Endothelial cell of umbilical vein (primary cell): ENCODE measurements at regions not wholly inside any gene's neighbourhood (a gene's known extent, or its start where the extent isn't known, plus 50 kb on each side); places are given as distances from the start of the nearest gene placed in this dataset.

Experiments
- BruUV-seq: library from RNA; stranded (reverse); fragments of 400-500 nt; replicated peaks from 2 replicates; lab custom pipeline; 2021; lab: Mats Ljungman, UMichigan
- CTCF ChIA-PET: fragments of 300-600, 350-600 bp; sonication (Branson Sonifier 250); formaldehyde crosslinking; loops from one replicate; lab custom pipeline; 2021; ENCODE audit warnings: antibody characterized with exemption, inconsistent platforms; lab: Charles Lee
- POLR2A ChIA-PET: fragments of 300-600, 350-600 bp; sonication (Branson Sonifier 250); formaldehyde crosslinking; loops from one replicate; lab custom pipeline; 2021; ENCODE audit warnings: antibody characterized with exemption, inconsistent platforms; lab: Charles Lee
- DNase-seq: peaks from one replicate; pipeline ENCODE4 v3.0.0-alpha.2; 2011; ENCODE audit warnings: low read depth, low spot score
- FAIRE-seq: peaks from 2 replicates; lab custom pipeline; 2011; peaks lifted over from hg19 to GRCh38; lab: Jason Lieb, UNC
- H2AFZ ChIP-seq: 2 replicates; pipeline ENCODE4 v1.6.0; 2012; ENCODE audit warnings: low read depth, low read length, control low read depth, inconsistent platforms
- H3K27ac ChIP-seq: 2 replicates; pipeline ENCODE4 v1.5.1; 2011; ENCODE audit warnings: low read depth, mild to moderate bottlenecking, control low read depth, low read length, moderate library complexity; ENCODE audit not compliant: insufficient read depth
- H3K27me3 ChIP-seq, 2 experiments: 2 replicates each; pipeline versions ENCODE4 v1.6.0 to v1.6.1; 2011; ENCODE audit warnings: low read length in 2 of 2, mixed read lengths in 1 of 2; ENCODE audit not compliant: control insufficient read depth in 2 of 2, insufficient read depth in 2 of 2
- H3K36me3 ChIP-seq, 2 experiments: 2 replicates in 1 of 2; 3 replicates in 1 of 2; pipeline ENCODE4 v1.5.1; 2011; ENCODE audit warnings: low read length in 2 of 2, mild to moderate bottlenecking in 1 of 2, moderate library complexity in 1 of 2; ENCODE audit not compliant: control insufficient read depth in 2 of 2, insufficient read depth in 2 of 2; ENCODE audit errors: extremely low read depth in 1 of 2
- H3K4me1 ChIP-seq: 3 replicates; pipeline ENCODE4 v1.5.1; 2011; ENCODE audit warnings: mild to moderate bottlenecking, low read length; ENCODE audit not compliant: control insufficient read depth, insufficient read depth; ENCODE audit errors: extremely low read depth
- H3K4me2 ChIP-seq: 2 replicates; pipeline ENCODE4 v1.6.1; 2011; ENCODE audit warnings: low read length, control low read depth, mixed read lengths; ENCODE audit not compliant: insufficient read depth
- H3K4me3 ChIP-seq, 3 experiments: fragments of 200-600 bp in 1 of 3; sonication (generic), shearing (Covaris generic) in 1 of 3; replicated peaks in 1 of 3; 2 replicates each; pipeline ENCODE4 v1.5.1; 2011 to 2016; ENCODE audit warnings: control low read depth in 3 of 3, low read length in 3 of 3, mild to moderate bottlenecking in 2 of 3, inconsistent platforms in 1 of 3, low read depth in 1 of 3, moderate library complexity in 1 of 3; ENCODE audit not compliant: insufficient read depth in 1 of 3
- H3K79me2 ChIP-seq: 2 replicates; pipeline ENCODE4 v1.6.0; 2012; ENCODE audit warnings: low read length, inconsistent platforms; ENCODE audit not compliant: control insufficient read depth, insufficient read depth
- H3K9ac ChIP-seq: replicated peaks from 2 replicates; pipeline ENCODE3; 2011; ENCODE audit warnings: low read length, control low read depth; ENCODE audit not compliant: insufficient read depth; ENCODE audit errors: extremely low read depth
- H3K9me1 ChIP-seq: replicated peaks from 3 replicates; pipeline ENCODE4 v1.6.0; 2011; ENCODE audit warnings: mild to moderate bottlenecking, low read length; ENCODE audit not compliant: control insufficient read depth, insufficient read depth; ENCODE audit errors: extremely low read depth
- H3K9me3 ChIP-seq: replicated peaks from 2 replicates; pipeline ENCODE4 v1.5.1; 2012; ENCODE audit warnings: low read length, inconsistent platforms; ENCODE audit not compliant: control insufficient read depth, insufficient read depth
- H4K20me1 ChIP-seq: replicated peaks from 2 replicates; pipeline ENCODE3; 2011; ENCODE audit warnings: mild to moderate bottlenecking, low read length; ENCODE audit not compliant: control insufficient read depth, insufficient read depth; ENCODE audit errors: extremely low read depth
- EZH2 ChIP-seq: IDR thresholded peaks from 2 replicates; pipeline ENCODE4 v1.6.1; 2012; ENCODE audit warnings: borderline replicate concordance, low read depth, mild to moderate bottlenecking, moderate library complexity, low read length, inconsistent platforms; ENCODE audit not compliant: severe bottlenecking
- FOS ChIP-seq: IDR thresholded peaks from 2 replicates; pipeline ENCODE4 v1.6.1; 2011; ENCODE audit warnings: mild to moderate bottlenecking, low read length, moderate library complexity, borderline replicate concordance; ENCODE audit not compliant: insufficient read depth
- GATA2 ChIP-seq: IDR thresholded peaks from 2 replicates; pipeline ENCODE4 v1.7.0; 2011; ENCODE audit warnings: low read depth, mild to moderate bottlenecking, moderate library complexity, mixed read lengths, low read length; ENCODE audit not compliant: insufficient read length, insufficient read depth
- JUN ChIP-seq: IDR thresholded peaks from 2 replicates; pipeline ENCODE4 v1.6.1; 2011; ENCODE audit warnings: borderline replicate concordance, low read depth; ENCODE audit not compliant: insufficient read length, insufficient read depth
- MYC ChIP-seq: IDR thresholded peaks from one replicate; pipeline ENCODE4 v1.6.1; 2011; ENCODE audit warnings: mild to moderate bottlenecking, low read depth, low read length
- POLR2A ChIP-seq: IDR thresholded peaks from 2 replicates; pipeline ENCODE4 v1.6.1; 2012; ENCODE audit warnings: low read depth, mild to moderate bottlenecking, control low read depth, low read length
- POLR2AphosphoS5 ChIP-seq: IDR thresholded peaks from 2 replicates; pipeline ENCODE4 v1.6.1; 2012; ENCODE audit warnings: low read depth, mild to moderate bottlenecking, control low read depth, low read length, moderate library complexity; ENCODE audit not compliant: insufficient read depth
- dilution Hi-C: fragments of 300-500 bp; cut with MboI; formaldehyde crosslinking; loops from one replicate; pipeline ENCODE4 v1.15.0; 2019; ENCODE audit warnings: low sequenced_read_pairs; ENCODE audit not compliant: extremely low pct_ligation_motif_present
- intact Hi-C: fragments of 100-400 bp; cut with micrococcal nuclease; formaldehyde crosslinking; loops from one replicate; pipeline ENCODE4 v1.10.0; 2022
- TF ChIP-seq, protein P1 (sequence below), 2 donors: IDR thresholded peaks; 1 replicate in 1 of 2; 2 replicates in 1 of 2; pipeline ENCODE4 v1.5.1; 2011; ENCODE audit warnings: low read length in 2 of 2, mild to moderate bottlenecking in 2 of 2, moderate library complexity in 2 of 2, control low read depth in 1 of 2, inconsistent platforms in 1 of 2, low read depth in 1 of 2; ENCODE audit not compliant: insufficient read depth in 1 of 2; ENCODE audit errors: extremely low read depth in 1 of 2
- TF ChIP-seq, protein P2 (sequence below): IDR thresholded peaks from 2 replicates; pipeline ENCODE4 v1.6.1; 2011; ENCODE audit not compliant: insufficient read depth, insufficient read length

DNA sequence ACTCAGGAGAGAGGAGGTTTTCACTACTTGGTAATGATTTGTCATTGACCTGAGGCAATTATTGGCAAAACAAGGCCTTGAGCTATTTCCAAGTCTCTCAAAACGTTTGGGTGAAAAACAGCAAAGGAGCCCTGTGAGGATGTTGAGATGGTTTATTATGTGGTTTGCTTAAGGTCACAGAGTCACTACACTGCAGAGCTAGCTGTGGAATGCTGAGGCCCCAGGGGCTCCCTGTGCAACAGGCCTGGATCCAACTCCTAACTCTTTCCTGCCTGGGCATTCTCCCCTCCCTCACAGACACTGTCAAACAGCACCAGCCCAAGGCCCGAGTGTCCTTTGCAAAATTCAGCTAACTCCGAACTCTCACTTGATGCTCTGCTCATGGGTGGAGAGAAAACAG lies 754.6 kb upstream of the SOX11 start:
- H3K36me3 ChIP-seq: no peaks in the 10 kb centered on the region
- TF ChIP-seq, protein P1, sequence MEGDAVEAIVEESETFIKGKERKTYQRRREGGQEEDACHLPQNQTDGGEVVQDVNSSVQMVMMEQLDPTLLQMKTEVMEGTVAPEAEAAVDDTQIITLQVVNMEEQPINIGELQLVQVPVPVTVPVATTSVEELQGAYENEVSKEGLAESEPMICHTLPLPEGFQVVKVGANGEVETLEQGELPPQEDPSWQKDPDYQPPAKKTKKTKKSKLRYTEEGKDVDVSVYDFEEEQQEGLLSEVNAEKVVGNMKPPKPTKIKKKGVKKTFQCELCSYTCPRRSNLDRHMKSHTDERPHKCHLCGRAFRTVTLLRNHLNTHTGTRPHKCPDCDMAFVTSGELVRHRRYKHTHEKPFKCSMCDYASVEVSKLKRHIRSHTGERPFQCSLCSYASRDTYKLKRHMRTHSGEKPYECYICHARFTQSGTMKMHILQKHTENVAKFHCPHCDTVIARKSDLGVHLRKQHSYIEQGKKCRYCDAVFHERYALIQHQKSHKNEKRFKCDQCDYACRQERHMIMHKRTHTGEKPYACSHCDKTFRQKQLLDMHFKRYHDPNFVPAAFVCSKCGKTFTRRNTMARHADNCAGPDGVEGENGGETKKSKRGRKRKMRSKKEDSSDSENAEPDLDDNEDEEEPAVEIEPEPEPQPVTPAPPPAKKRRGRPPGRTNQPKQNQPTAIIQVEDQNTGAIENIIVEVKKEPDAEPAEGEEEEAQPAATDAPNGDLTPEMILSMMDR (IDR thresholded peaks at IDR 0.05; ENCODE audit: extremely low read depth in 1 of 2, insufficient read depth in 1 of 2, low read depth in 1 of 2, low read length in 2 of 2): no peak
- TF ChIP-seq FOS (no peak), GATA2 (no peak), POLR2AphosphoS5 (no peak), MYC (no peak), JUN (no peak), POLR2A (no peak), EZH2 (no peak)
- TF ChIP-seq, protein P2, sequence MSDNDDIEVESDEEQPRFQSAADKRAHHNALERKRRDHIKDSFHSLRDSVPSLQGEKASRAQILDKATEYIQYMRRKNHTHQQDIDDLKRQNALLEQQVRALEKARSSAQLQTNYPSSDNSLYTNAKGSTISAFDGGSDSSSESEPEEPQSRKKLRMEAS: no peak
- DNase-seq: no peak
- H3K9ac ChIP-seq: no peak overlapping the region
- no peaks in the 10 kb centered on the region for H4K20me1 ChIP-seq
- no peak overlapping the region for H2AFZ ChIP-seq
- dilution Hi-C loops (no loop called here), intact Hi-C loops (no loop called here)
- no peaks in the 10 kb centered on the region for H3K4me1 ChIP-seq
- no peak overlapping the region for H3K27ac ChIP-seq
- no peaks in the 10 kb centered on the region for H3K9me3 ChIP-seq
- no peaks in the 10 kb centered on the region for H3K79me2 ChIP-seq
- H3K4me3 ChIP-seq: no peak overlapping the region
- no peak overlapping the region for H3K4me2 ChIP-seq
- H3K27me3 ChIP-seq: no peaks in the 10 kb centered on the region
- ChIA-PET POLR2A (no interaction called here), CTCF (no interaction called here)
- H3K9me1 ChIP-seq: no peaks in the 10 kb centered on the region
- no TSS peak for BruUV-seq
- FAIRE-seq: no peak
